Brain microvascular endothelial cell (primary cell): ENCODE measurements at regions not wholly inside any gene's neighbourhood (a gene's known extent, or its start where the extent isn't known, plus 50 kb on each side); places are given as distances from the start of the nearest gene placed in this dataset.

Source experiments
- DNase-seq: peaks from one replicate; pipeline ENCODE4 v3.0.0-alpha.2; 2020
- H3K27ac ChIP-seq: fragments of 250-450 bp; sonication (Bioruptor Pico); 2 replicates; pipeline ENCODE4 v1.5.1; 2020; ENCODE audit warnings: mild to moderate bottlenecking, moderate library complexity
- H3K27me3 ChIP-seq: fragments of 250-450 bp; sonication (Bioruptor Pico); replicated peaks from 2 replicates; pipeline ENCODE4 v1.5.1; 2020; ENCODE audit warnings: mild to moderate bottlenecking
- H3K36me3 ChIP-seq: fragments of 250-450 bp; sonication (Bioruptor Pico); replicated peaks from 2 replicates; pipeline ENCODE4 v1.5.1; 2020; ENCODE audit warnings: mild to moderate bottlenecking
- H3K4me3 ChIP-seq: 2 replicates; pipeline ENCODE4 v1.5.1; 2011; ENCODE audit warnings: low read depth, mild to moderate bottlenecking, control low read depth, low read length, moderate library complexity
- CTCF ChIP-seq: IDR thresholded peaks from 2 replicates; pipeline ENCODE4 v1.5.1; 2011; ENCODE audit warnings: low read depth, mild to moderate bottlenecking, moderate library complexity, low read length, control low read depth, inconsistent platforms; ENCODE audit errors: missing control alignments
- in situ Hi-C: cut with HindIII; loops from 2 replicates; pipeline ENCODE4 v1.10.0; 2017; ENCODE audit warnings: low sequenced_read_pairs, low pct_ligation_motif_present

- in situ Hi-C loops, result no loop called here
- Histone ChIP-seq H3K4me3 (no peak overlapping the region), H3K27me3 (no peaks in the 10 kb centered on the region), H3K36me3 (no peaks in the 10 kb centered on the region), H3K27ac (no peak overlapping the region)
- no peak for TF ChIP-seq CTCF
- no peak for DNase-seq
These were observed 1384.8 kb downstream of the FAM133A start for GRCh38 chrX:95058815-95059214.

- no peak for DNase-seq
- Histone ChIP-seq H3K4me3 (no peak overlapping the region), H3K27ac (no peak overlapping the region), H3K27me3 (no peaks in the 10 kb centered on the region), H3K36me3 (no peaks in the 10 kb centered on the region)
- in situ Hi-C loops, result no loop called here
- no peak for TF ChIP-seq CTCF
These were observed 1385.9 kb downstream of the FAM133A start for GRCh38 chrX:95059909-95060308.

- H3K36me3 ChIP-seq, result no peaks in the 10 kb centered on the region
- no peak for TF ChIP-seq CTCF
- H3K27me3 ChIP-seq, result no peaks in the 10 kb centered on the region
- DNase-seq, result no peak
- no peak overlapping the region for H3K4me3 ChIP-seq
- H3K27ac ChIP-seq, result no peak overlapping the region
- in situ Hi-C loops, result no loop called here
These were observed 1389.5 kb downstream of the FAM133A start for GRCh38 chrX:95063554-95063953.

GRCh38 chrX:95065151-95065550 lies 1391.1 kb downstream of the FAM133A start:
- in situ Hi-C loops, result no loop called here
- no peak overlapping the region for H3K4me3 ChIP-seq
- H3K27me3 ChIP-seq, result no peaks in the 10 kb centered on the region
- no peak for DNase-seq
- H3K36me3 ChIP-seq, result no peaks in the 10 kb centered on the region
- H3K27ac ChIP-seq, result no peak overlapping the region
- TF ChIP-seq CTCF, result no peak

GRCh38 chrX:95071052-95071451 lies 1397.0 kb downstream of the FAM133A start:
- Histone ChIP-seq H3K27ac (no peak overlapping the region), H3K36me3 (no peaks in the 10 kb centered on the region), H3K27me3 (no peaks in the 10 kb centered on the region), H3K4me3 (no peak overlapping the region)
- in situ Hi-C loops, result no loop called here
- TF ChIP-seq CTCF, result peak; percentile 9
- DNase-seq, result no peak

- H3K27ac ChIP-seq, result no peak overlapping the region
- H3K4me3 ChIP-seq, result no peak overlapping the region
- no peak for DNase-seq
- no peak for TF ChIP-seq CTCF
- no peaks in the 10 kb centered on the region for H3K36me3 ChIP-seq
- no peaks in the 10 kb centered on the region for H3K27me3 ChIP-seq
- in situ Hi-C loops, result no loop called here
These were observed 1397.6 kb downstream of the FAM133A start for GRCh38 chrX:95071621-95072020.
